ENCODE measurements at regions not wholly inside any gene's neighbourhood (a gene's known extent, or its start where the extent isn't known, plus 50 kb on each side); places are given as distances from the start of the nearest gene placed in this dataset.

DNA sequence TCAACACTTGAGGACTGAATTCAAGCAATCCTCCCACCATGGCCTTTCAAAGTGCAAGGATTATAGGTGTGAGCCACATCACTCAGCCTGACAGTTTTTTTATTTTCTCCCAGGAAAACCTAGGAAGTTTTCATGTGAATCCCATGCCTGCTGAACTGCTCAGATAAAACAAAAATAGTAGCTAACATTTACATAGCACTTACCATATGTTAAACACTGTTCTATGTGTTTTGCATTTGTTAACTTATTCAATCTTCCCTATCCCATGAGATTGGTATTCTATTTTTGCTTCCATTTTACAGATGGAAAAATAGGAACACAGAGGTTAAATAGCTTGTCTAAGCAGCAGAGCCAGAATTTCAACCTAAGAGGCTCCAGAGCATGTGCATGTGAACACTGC lies 157.4 kb upstream of the KCTD1 start:
- Mint-ChIP-seq H3K27ac (no peak overlapping the region), H3K4me1 (ENCODE audit: low read depth in 2 of 2) (no peaks in the 10 kb centered on the region), H3K36me3 (ENCODE audit: insufficient read depth) (no peaks in the 10 kb centered on the region), H3K9me3 (peaks cover 0 to 6% of the 10 kb centered on the region in 2 donors), H3K4me3 (no peak overlapping the region), H3K27me3 (no peaks in the 10 kb centered on the region)
- DNase-seq: no peak
- no peak for ATAC-seq (replicated peaks)

DNA sequence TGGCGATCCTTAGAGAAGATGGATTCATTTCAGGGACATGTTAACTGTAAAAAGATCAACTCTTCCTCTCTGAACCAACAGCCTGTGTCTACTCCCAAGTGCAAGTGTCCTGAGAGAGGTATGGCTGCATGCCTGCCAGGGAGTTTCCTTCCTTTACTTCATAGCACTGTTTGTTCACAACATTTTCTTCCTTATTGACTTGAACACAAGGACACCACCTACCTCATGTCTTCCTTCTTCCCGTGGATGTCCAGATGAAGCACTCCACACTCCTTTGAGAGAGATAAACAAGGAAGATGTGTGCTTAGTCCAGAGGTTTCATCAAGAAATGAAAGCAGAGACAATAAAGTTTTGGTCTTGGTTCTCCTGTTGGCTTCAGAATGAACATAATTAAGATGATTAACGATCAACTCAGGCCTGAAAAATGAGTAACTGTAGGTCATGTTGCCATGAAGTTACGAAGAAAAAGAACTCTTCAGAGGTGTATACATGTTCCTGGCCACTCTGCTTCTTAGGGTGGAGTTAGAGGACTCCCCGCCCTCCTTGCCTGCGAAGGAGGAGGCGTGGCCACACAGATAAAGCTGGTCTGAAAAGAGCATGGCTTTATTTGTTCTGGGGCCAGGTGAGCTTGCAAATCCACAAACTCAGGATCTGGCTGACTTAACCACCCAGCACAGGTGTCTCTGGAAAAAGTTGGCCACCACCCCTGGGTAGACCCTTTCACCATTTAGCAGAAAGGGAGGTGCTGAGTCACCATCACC lies 155.0 kb upstream of the KCTD1 start:
- H3K27me3 Mint-ChIP-seq: no peaks in the 10 kb centered on the region
- no peak overlapping the region for H3K4me3 Mint-ChIP-seq
- H3K27ac Mint-ChIP-seq: no peak overlapping the region
- no peaks in the 10 kb centered on the region for H3K4me1 Mint-ChIP-seq (ENCODE audit: low read depth in 2 of 2)
- peaks cover 0 to 6% of the 10 kb centered on the region in 2 donors for H3K9me3 Mint-ChIP-seq
- DNase-seq (no peak), ATAC-seq (replicated peaks) (no peak)
- H3K36me3 Mint-ChIP-seq (ENCODE audit: insufficient read depth): no peaks in the 10 kb centered on the region

DNA sequence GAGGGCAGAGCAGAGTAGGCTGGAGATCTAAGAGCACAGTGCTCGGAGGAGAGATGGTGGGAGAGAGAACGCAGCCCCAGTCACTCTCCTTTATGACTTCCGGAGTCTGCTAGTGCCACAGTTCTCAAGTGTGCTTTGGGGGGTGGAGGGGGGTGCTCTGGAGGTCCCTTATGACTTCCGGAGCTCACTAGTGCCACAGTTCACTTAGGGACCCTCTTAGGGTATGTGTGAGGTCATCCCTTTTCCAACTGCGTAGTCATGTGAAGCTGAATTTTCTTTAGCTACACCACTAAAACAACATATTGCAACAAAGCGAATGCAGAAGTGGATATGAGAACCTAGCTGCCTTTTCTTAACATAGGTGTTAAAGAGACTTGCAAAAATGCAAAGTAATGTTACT lies 153.7 kb upstream of the KCTD1 start:
- H3K4me3 Mint-ChIP-seq: no peak overlapping the region
- H3K36me3 Mint-ChIP-seq (ENCODE audit: insufficient read depth): no peaks in the 10 kb centered on the region
- H3K4me1 Mint-ChIP-seq (ENCODE audit: low read depth in 2 of 2): no peaks in the 10 kb centered on the region
- DNase-seq (no peak), ATAC-seq (replicated peaks) (no peak)
- H3K27ac Mint-ChIP-seq: no peak overlapping the region
- H3K9me3 Mint-ChIP-seq: peaks cover 0 to 6% of the 10 kb centered on the region in 2 donors
- no peaks in the 10 kb centered on the region for H3K27me3 Mint-ChIP-seq

DNA sequence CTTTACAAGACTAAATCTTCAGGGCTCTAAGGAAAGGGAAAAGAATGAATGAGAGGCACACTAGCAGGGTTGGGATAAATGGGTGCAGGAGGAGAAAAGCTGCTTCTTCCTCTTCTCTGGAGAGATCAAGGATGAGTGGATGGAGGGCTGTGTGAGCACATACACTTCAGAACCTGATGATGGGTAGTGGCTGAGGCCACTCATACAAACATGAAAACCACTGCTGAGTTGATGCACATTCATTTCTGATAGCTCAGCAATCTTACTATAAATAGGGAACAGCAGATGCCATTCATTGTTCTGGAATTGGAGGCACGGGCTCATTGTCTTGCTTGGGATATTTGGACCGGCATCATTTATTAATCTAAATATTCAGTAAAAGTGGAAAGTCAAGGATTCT lies 152.4 kb upstream of the KCTD1 start:
- ATAC-seq (replicated peaks): no peak
- H3K27ac Mint-ChIP-seq: no peak overlapping the region
- no peak for DNase-seq
- H3K9me3 Mint-ChIP-seq: peaks cover 0 to 6% of the 10 kb centered on the region in 2 donors
- H3K4me3 Mint-ChIP-seq: no peak overlapping the region
- H3K27me3 Mint-ChIP-seq: no peaks in the 10 kb centered on the region
- H3K36me3 Mint-ChIP-seq (ENCODE audit: insufficient read depth): no peaks in the 10 kb centered on the region
- no peaks in the 10 kb centered on the region for H3K4me1 Mint-ChIP-seq (ENCODE audit: low read depth in 2 of 2)

DNA sequence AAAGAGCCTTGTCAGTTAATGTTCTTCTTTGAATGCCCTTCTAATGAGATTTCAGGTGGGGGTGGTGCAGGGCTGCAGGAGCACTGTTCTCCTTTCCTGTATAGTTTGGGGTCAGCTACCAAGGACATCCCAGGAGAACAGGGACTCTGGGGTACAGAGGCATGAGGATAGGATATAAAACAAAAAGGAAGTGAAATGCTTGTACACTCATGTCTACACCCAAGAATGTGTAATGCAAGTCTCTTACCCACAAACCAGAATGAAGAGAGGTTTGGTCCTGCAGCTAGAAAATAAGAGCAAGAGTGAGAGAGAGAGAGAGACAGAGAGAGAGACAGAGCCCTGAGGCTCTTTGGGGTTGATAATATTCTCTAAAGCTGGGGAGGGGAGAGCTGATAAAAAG lies 151.8 kb upstream of the KCTD1 start:
- Mint-ChIP-seq H3K27me3 (no peaks in the 10 kb centered on the region), H3K4me1 (ENCODE audit: low read depth in 2 of 2) (no peaks in the 10 kb centered on the region), H3K9me3 (peaks cover 0 to 3% of the 10 kb centered on the region in 2 donors), H3K4me3 (no peak overlapping the region), H3K36me3 (ENCODE audit: insufficient read depth) (no peaks in the 10 kb centered on the region), H3K27ac (no peak overlapping the region)
- ATAC-seq (replicated peaks) (no peak), DNase-seq (no peak)

DNA sequence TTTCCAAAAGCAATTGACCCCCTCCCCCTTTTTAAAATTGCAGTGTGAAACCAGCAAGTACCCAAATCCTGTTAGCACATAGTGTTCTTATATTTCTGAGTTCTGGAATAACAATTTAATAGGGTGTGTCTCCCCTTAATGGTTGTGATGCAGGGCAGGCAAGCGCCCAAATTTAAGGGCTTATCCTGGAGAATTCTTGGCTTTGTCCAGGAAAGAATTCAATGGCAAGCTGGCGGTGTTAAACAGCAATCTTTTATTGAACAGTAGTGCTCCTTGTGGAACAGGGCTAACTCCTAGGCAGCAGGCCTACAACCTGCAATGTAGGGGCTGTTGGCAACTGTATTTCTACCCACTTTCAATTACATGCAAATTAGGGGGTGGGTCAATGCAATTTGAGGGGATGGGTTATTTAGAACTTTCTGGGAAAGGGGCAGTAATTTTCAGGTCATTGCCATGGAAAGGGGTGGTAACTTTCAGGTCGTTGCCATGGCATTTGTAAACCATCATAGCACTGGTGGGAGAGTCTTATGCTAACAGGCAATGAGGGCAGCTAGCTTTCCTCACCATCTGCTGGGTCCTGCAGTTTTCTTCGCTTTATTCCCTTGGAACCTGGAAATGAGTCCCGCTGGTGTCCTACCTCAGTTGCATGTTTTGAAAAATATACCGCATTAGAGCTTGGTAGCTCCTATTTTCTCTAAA lies 149.0 kb upstream of the KCTD1 start:
- Mint-ChIP-seq H3K4me3 (no peak overlapping the region), H3K9me3 (no peaks in the 10 kb centered on the region), H3K4me1 (ENCODE audit: low read depth in 2 of 2) (no peaks in the 10 kb centered on the region), H3K27me3 (no peaks in the 10 kb centered on the region), H3K36me3 (ENCODE audit: insufficient read depth) (no peaks in the 10 kb centered on the region), H3K27ac (no peak overlapping the region)
- no peak for DNase-seq
- no peak for ATAC-seq (replicated peaks)

DNA sequence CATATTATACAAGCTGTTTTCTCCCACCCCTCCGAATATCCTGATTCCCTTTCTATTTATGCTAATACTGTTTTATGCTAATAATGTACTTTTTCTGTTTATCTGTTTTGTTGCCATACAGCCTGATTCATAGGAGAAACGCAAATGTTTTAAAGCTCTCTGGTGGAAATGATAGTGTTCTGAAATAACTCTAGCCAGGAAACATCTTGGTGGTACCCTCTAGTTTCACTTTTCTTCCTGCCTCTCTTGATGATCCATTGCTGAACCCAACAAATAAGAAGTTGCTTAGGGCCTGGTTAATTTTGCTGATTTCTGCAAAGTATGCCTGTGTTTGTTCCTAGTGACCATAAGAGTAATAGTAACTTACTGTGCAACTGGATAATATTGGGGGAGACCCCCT lies 148.4 kb upstream of the KCTD1 start:
- Mint-ChIP-seq H3K27me3 (no peaks in the 10 kb centered on the region), H3K9me3 (peaks cover 0 to under 1% of the 10 kb centered on the region in 2 donors), H3K36me3 (ENCODE audit: insufficient read depth) (no peaks in the 10 kb centered on the region), H3K27ac (no peak overlapping the region), H3K4me3 (no peak overlapping the region), H3K4me1 (ENCODE audit: low read depth in 2 of 2) (no peaks in the 10 kb centered on the region)
- DNase-seq (no peak), ATAC-seq (replicated peaks) (no peak)

DNA sequence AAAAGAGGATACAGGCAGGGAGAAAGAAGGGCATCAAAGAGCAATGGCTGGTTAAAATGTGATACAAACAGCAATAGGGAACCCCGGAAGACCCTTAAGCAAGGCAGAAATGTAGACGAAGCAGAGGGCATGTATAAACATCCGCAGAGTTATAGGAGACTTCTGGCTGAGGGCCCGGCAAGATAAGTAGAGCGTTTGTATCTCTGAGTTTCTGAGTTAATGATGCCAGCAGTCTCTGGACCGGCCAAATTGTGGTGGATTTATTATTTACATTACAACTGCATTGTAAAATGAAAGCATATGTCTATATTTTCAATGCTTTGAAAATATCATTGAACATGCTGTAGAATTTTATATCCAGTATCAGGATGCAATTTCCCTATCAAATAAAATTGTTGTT lies 148.0 kb upstream of the KCTD1 start:
- Mint-ChIP-seq H3K4me1 (ENCODE audit: low read depth in 2 of 2) (no peaks in the 10 kb centered on the region), H3K4me3 (no peak overlapping the region), H3K27me3 (no peaks in the 10 kb centered on the region), H3K36me3 (ENCODE audit: insufficient read depth) (no peaks in the 10 kb centered on the region), H3K27ac (no peak overlapping the region), H3K9me3 (peaks cover 0 to 5% of the 10 kb centered on the region in 2 donors)
- ATAC-seq (replicated peaks) (no peak), DNase-seq (no peak)

DNA sequence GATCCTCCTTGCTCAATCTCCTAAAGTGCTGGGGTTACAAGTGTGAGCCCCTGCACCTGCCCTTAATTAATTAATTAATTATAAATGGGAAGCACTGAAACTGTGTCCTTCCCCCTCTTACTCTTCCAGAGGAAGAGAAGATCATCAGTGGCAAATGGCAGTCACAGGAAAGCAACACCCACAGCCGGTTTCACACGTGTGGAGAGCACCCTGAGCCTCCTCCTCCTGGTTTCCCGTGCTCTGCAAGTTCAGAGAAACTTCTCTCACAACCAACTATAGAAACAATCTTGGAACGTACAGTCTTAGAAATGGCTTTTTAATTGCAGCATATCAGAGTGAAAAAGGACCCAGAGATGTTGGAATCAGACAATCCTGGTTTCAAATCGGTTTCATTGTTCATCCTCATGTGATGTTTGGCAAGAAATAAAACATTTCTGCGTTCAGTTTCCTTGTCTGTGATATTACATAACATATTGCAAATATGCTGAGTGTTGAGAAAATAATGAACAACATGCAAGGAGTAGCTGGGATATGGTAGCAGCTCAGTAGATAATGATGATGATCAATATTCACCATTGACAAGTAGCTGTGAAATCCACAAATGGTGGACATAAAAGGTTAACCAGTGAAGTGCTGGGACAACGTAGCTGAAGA lies 141.0 kb upstream of the KCTD1 start:
- no peak overlapping the region for H3K4me3 Mint-ChIP-seq
- no peaks in the 10 kb centered on the region for H3K36me3 Mint-ChIP-seq (ENCODE audit: insufficient read depth)
- ATAC-seq (replicated peaks) (no peak), DNase-seq (no peak)
- H3K9me3 Mint-ChIP-seq: peaks cover 0 to 7% of the 10 kb centered on the region in 2 donors
- no peak overlapping the region for H3K27ac Mint-ChIP-seq
- H3K27me3 Mint-ChIP-seq: no peaks in the 10 kb centered on the region
- no peaks in the 10 kb centered on the region for H3K4me1 Mint-ChIP-seq (ENCODE audit: low read depth in 2 of 2)

DNA sequence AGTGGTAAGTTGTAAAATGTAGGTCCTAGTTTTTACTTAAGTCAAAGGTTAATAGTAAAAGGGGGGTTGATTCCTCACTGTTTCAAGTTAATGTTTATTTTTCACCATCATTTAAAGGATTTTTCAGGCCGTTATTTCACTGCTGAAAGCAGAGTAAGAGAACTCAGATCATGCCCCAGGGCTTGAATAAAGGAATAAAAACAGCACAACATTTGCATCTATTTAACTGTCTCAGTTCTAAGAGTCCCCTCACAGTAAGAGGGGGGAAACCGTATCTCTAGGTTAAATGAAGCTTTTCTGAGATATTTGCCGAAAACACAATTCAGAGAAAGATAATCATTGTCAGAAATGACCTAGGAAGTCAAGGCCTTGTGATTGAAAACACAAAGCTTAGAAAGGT lies 138.2 kb upstream of the KCTD1 start:
- no peaks in the 10 kb centered on the region for H3K4me1 Mint-ChIP-seq (ENCODE audit: low read depth in 2 of 2)
- H3K27ac Mint-ChIP-seq: no peak overlapping the region
- H3K27me3 Mint-ChIP-seq: no peaks in the 10 kb centered on the region
- ATAC-seq (replicated peaks): no peak
- DNase-seq: no peak
- H3K36me3 Mint-ChIP-seq (ENCODE audit: insufficient read depth): no peaks in the 10 kb centered on the region
- H3K4me3 Mint-ChIP-seq: no peak overlapping the region
- H3K9me3 Mint-ChIP-seq: peaks cover 0 to 4% of the 10 kb centered on the region in 2 donors

DNA sequence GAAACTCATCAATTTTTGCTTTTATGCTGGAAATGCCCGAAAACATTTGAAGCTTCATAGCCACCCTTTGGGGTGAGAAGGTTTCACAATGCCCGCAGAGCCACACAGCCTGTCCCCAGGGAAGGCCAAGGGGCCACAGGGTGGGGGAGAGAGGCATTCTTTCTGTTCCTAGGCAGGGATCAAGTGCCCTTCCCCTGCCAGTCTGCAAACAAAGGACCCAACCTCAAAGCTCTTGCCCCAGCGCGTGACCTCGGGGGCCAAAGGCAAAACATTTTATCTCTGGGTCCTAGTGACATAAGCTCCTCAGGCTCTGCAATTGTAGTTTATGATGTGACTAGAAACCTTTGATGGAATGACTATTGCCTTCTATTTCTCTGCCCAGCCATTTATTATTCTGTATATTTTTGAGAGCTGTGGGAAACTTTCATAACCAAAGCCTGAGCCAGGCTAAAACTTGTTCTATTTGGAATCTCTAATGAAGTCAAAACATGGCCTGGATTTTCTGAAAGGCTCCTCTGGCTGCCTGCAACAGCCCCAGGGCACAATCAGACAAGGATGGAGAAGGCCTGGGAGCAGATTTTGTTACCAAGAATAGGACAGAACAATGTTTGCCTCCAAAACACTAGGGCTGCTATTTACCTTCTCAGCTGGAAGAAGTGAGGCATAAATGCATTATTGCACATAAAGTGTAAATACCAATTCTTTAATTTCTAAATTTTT lies 137.2 kb upstream of the KCTD1 start:
- Mint-ChIP-seq H3K4me1 (ENCODE audit: low read depth in 2 of 2) (no peaks in the 10 kb centered on the region), H3K36me3 (ENCODE audit: insufficient read depth) (no peaks in the 10 kb centered on the region), H3K27me3 (no peaks in the 10 kb centered on the region), H3K27ac (no peak overlapping the region), H3K4me3 (no peak overlapping the region), H3K9me3 (no peaks in the 10 kb centered on the region)
- no peak for DNase-seq
- ATAC-seq (replicated peaks): no peak

DNA sequence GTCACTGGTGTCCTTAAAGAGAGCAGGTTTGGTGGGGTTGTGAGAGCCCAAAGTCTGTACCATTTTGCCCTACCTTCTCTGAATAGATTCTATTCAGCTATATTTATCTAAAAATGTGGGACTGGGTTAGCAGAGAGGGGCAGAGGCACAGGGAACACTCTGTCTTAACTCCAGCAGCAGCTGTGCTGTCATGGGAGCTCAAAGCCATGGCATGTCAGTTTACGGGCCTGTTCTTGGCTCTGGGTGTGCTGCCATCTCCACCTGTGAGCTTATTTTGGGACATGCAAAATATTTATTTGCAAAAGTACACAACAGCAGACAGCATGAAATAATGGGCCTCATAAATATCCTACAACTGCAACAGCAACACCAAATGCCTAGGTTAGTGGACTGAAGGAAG lies 129.6 kb upstream of the KCTD1 start:
- Mint-ChIP-seq H3K4me3 (no peak overlapping the region), H3K27me3 (no peaks in the 10 kb centered on the region), H3K9me3 (no peaks in the 10 kb centered on the region), H3K4me1 (ENCODE audit: low read depth in 2 of 2) (no peaks in the 10 kb centered on the region), H3K36me3 (ENCODE audit: insufficient read depth) (no peaks in the 10 kb centered on the region), H3K27ac (no peak overlapping the region)
- ATAC-seq (replicated peaks) (no peak), DNase-seq (no peak)

DNA sequence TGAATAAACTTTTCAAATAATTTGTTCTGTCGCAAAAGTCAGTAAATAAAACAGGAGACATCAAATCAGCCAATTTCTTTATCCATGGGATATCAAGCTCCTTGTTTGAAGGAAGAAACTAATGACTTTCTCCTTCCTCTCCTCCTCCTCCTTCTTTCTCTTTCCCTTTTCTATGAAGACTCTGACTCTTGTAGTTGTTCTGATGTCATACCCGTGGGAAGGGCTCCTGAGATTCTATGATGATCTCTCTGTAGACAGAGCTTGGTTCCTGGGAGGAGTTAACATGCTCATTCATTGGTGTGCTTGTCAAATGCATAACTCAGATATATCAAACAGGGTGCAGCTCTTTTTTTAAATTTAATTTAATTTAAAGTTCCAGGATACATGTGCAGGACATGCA lies 118.7 kb upstream of the KCTD1 start:
- DNase-seq: no peak
- H3K4me1 Mint-ChIP-seq (ENCODE audit: low read depth in 2 of 2): no peaks in the 10 kb centered on the region
- H3K9me3 Mint-ChIP-seq: peaks cover 0 to 2% of the 10 kb centered on the region in 2 donors
- H3K4me3 Mint-ChIP-seq: no peak overlapping the region
- no peaks in the 10 kb centered on the region for H3K36me3 Mint-ChIP-seq (ENCODE audit: insufficient read depth)
- H3K27me3 Mint-ChIP-seq: peaks cover 0 to 11% of the 10 kb centered on the region in 2 donors
- ATAC-seq (replicated peaks): no peak
- H3K27ac Mint-ChIP-seq: no peak overlapping the region

All from effector memory CD8-positive, alpha-beta T cell (primary cell).